ENCODE measurements at regions not wholly inside any gene's neighbourhood (a gene's known extent, or its start where the extent isn't known, plus 50 kb on each side); places are given as distances from the start of the nearest gene placed in this dataset.

- Histone ChIP-seq H3K4me1 (ENCODE audit: insufficient read depth, low read length) (no peaks in the 10 kb centered on the region), H3K9me3 (ENCODE audit: low read length) (no peaks in the 10 kb centered on the region), H3K4me2 (ENCODE audit: low read depth, low read length) (no peak overlapping the region), H3K4me3 (replicated peaks in 1 of 3; ENCODE audit: insufficient read depth in 1 of 3, low read depth in 2 of 3, low read length in 3 of 3) (no peak overlapping the region), H4K20me1 (ENCODE audit: insufficient read depth, low read length) (no peaks in the 10 kb centered on the region), H3K27ac (ENCODE audit: extremely low read length, insufficient read depth, low read length) (no peak overlapping the region), H3K79me2 (ENCODE audit: insufficient read depth, low read length) (no peaks in the 10 kb centered on the region), H3K9ac (ENCODE audit: insufficient read depth, low read depth, low read length) (no peak overlapping the region), H3K27me3 (ENCODE audit: control insufficient read depth in 1 of 2, insufficient read depth in 2 of 2, low read length in 2 of 2) (no peaks in the 10 kb centered on the region), H3K36me3 (replicated peaks in 1 of 2; ENCODE audit: control insufficient read depth in 1 of 2, insufficient read depth in 2 of 2, low read length in 2 of 2) (no peaks in the 10 kb centered on the region), H2AFZ (ENCODE audit: low read length) (no peak overlapping the region)
- TF ChIP-seq NAIF1 (CRISPR knock-in tag; IDR thresholded peaks at IDR 0.05; ENCODE audit: borderline replicate concordance) (no peak), ZNF34 (CRISPR knock-in tag; IDR thresholded peaks at IDR 0.05; ENCODE audit: borderline replicate concordance) (no peak)
- ChIA-PET CTCF (ENCODE audit: low intra/inter-chr PET ratio, low total read pairs) (no interaction called here), POLR2A (no interaction called here)
- 0% methylated on average over 1 of the region's 1 CpG for WGBS (ENCODE audit: low lambda C conversion rate)
- no peak for FAIRE-seq
- ATAC-seq: no peak
- intact Hi-C loops (cut with micrococcal nuclease; ENCODE audit: unreplicated experiment) (no loop called here), in situ Hi-C loops (cut with HindIII; ENCODE audit: extremely low pct_ligation_motif_present, low pct_unique_long_range_greater_than_20kb) (no loop called here)
- no peak for DNase-seq (ENCODE audit: low spot score)
- no TSS peak for BruUV-seq (replicated peaks)
Observed at GRCh38 chr3:22308871-22309270, 557.9 kb upstream of the ZNF385D start.

DNA sequence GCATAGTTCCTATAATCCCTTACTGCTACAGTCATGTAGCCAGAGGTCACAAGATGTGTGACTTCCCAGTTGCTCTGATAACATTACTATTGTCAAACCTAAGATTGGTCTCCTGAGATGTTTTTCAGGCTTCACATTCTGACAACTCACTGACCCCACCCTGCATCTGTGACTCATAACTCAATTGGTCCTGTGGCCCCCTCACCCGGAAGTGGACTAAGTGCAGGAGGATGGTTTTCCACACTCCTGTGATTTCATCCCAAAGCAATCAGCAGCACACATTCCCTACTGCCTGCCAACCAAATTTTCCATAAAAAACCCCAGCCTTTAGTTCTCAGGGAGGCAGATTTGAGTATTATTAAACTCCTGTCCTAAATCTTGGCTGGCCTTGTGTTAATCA is 564.9 kb upstream of the ZNF385D start:
- Histone ChIP-seq H3K27me3 (ENCODE audit: control insufficient read depth in 1 of 2, insufficient read depth in 2 of 2, low read length in 2 of 2) (no peaks in the 10 kb centered on the region), H3K4me1 (ENCODE audit: insufficient read depth, low read length) (no peaks in the 10 kb centered on the region), H3K36me3 (replicated peaks in 1 of 2; ENCODE audit: control insufficient read depth in 1 of 2, insufficient read depth in 2 of 2, low read length in 2 of 2) (no peaks in the 10 kb centered on the region), H3K27ac (ENCODE audit: extremely low read length, insufficient read depth, low read length) (no peak overlapping the region), H4K20me1 (ENCODE audit: insufficient read depth, low read length) (no peaks in the 10 kb centered on the region), H3K4me2 (ENCODE audit: low read depth, low read length) (no peak overlapping the region), H3K79me2 (ENCODE audit: insufficient read depth, low read length) (no peaks in the 10 kb centered on the region), H2AFZ (ENCODE audit: low read length) (no peak overlapping the region), H3K4me3 (replicated peaks in 1 of 3; ENCODE audit: insufficient read depth in 1 of 3, low read depth in 2 of 3, low read length in 3 of 3) (no peak overlapping the region), H3K9ac (ENCODE audit: insufficient read depth, low read depth, low read length) (no peak overlapping the region), H3K9me3 (ENCODE audit: low read length) (no peaks in the 10 kb centered on the region)
- ChIA-PET CTCF (ENCODE audit: low intra/inter-chr PET ratio, low total read pairs) (no interaction called here), POLR2A (no interaction called here)
- FAIRE-seq (no peak), ATAC-seq (no peak), DNase-seq (ENCODE audit: low spot score) (no peak)
- in situ Hi-C loops (cut with HindIII; ENCODE audit: extremely low pct_ligation_motif_present, low pct_unique_long_range_greater_than_20kb) (no loop called here), intact Hi-C loops (cut with micrococcal nuclease; ENCODE audit: unreplicated experiment) (no loop called here)
- WGBS (ENCODE audit: low lambda C conversion rate): 0% methylated on average over 1 of the region's 1 CpG
- BruUV-seq (replicated peaks): no TSS peak
- TF ChIP-seq KLF12 (CRISPR knock-in tag; IDR thresholded peaks at IDR 0.05; ENCODE audit: borderline replicate concordance) (no peak), KLF15 (CRISPR knock-in tag; IDR thresholded peaks at IDR 0.05; ENCODE audit: borderline replicate concordance) (no peak), MED13 (CRISPR knock-in tag; IDR thresholded peaks at IDR 0.05) (no peak), NFYC (CRISPR knock-in tag; IDR thresholded peaks at IDR 0.05) (no peak)
- TF ChIP-seq, protein P1, sequence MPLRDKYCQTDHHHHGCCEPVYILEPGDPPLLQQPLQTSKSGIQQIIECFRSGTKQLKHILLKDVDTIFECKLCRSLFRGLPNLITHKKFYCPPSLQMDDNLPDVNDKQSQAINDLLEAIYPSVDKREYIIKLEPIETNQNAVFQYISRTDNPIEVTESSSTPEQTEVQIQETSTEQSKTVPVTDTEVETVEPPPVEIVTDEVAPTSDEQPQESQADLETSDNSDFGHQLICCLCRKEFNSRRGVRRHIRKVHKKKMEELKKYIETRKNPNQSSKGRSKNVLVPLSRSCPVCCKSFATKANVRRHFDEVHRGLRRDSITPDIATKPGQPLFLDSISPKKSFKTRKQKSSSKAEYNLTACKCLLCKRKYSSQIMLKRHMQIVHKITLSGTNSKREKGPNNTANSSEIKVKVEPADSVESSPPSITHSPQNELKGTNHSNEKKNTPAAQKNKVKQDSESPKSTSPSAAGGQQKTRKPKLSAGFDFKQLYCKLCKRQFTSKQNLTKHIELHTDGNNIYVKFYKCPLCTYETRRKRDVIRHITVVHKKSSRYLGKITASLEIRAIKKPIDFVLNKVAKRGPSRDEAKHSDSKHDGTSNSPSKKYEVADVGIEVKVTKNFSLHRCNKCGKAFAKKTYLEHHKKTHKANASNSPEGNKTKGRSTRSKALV (CRISPR knock-in tag; IDR thresholded peaks at IDR 0.05): no peak
- TF ChIP-seq, protein P2, sequence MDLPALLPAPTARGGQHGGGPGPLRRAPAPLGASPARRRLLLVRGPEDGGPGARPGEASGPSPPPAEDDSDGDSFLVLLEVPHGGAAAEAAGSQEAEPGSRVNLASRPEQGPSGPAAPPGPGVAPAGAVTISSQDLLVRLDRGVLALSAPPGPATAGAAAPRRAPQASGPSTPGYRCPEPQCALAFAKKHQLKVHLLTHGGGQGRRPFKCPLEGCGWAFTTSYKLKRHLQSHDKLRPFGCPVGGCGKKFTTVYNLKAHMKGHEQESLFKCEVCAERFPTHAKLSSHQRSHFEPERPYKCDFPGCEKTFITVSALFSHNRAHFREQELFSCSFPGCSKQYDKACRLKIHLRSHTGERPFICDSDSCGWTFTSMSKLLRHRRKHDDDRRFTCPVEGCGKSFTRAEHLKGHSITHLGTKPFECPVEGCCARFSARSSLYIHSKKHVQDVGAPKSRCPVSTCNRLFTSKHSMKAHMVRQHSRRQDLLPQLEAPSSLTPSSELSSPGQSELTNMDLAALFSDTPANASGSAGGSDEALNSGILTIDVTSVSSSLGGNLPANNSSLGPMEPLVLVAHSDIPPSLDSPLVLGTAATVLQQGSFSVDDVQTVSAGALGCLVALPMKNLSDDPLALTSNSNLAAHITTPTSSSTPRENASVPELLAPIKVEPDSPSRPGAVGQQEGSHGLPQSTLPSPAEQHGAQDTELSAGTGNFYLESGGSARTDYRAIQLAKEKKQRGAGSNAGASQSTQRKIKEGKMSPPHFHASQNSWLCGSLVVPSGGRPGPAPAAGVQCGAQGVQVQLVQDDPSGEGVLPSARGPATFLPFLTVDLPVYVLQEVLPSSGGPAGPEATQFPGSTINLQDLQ (CRISPR knock-in tag; IDR thresholded peaks at IDR 0.05): no peak
- TF ChIP-seq, protein P3, sequence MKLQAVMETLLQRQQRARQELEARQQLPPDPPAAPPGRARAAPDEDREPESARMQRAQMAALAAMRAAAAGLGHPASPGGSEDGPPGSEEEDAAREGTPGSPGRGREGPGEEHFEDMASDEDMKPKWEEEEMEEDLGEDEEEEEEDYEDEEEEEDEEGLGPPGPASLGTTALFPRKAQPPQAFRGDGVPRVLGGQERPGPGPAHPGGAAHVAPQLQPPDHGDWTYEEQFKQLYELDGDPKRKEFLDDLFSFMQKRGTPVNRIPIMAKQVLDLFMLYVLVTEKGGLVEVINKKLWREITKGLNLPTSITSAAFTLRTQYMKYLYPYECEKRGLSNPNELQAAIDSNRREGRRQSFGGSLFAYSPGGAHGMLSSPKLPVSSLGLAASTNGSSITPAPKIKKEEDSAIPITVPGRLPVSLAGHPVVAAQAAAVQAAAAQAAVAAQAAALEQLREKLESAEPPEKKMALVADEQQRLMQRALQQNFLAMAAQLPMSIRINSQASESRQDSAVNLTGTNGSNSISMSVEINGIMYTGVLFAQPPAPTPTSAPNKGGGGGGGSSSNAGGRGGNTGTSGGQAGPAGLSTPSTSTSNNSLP (IDR thresholded peaks at IDR 0.05; ENCODE audit: low read depth, low read length): no peak
- TF ChIP-seq, protein P4, sequence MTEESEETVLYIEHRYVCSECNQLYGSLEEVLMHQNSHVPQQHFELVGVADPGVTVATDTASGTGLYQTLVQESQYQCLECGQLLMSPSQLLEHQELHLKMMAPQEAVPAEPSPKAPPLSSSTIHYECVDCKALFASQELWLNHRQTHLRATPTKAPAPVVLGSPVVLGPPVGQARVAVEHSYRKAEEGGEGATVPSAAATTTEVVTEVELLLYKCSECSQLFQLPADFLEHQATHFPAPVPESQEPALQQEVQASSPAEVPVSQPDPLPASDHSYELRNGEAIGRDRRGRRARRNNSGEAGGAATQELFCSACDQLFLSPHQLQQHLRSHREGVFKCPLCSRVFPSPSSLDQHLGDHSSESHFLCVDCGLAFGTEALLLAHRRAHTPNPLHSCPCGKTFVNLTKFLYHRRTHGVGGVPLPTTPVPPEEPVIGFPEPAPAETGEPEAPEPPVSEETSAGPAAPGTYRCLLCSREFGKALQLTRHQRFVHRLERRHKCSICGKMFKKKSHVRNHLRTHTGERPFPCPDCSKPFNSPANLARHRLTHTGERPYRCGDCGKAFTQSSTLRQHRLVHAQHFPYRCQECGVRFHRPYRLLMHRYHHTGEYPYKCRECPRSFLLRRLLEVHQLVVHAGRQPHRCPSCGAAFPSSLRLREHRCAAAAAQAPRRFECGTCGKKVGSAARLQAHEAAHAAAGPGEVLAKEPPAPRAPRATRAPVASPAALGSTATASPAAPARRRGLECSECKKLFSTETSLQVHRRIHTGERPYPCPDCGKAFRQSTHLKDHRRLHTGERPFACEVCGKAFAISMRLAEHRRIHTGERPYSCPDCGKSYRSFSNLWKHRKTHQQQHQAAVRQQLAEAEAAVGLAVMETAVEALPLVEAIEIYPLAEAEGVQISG (CRISPR knock-in tag; IDR thresholded peaks at IDR 0.05): no peak

Data from HepG2 (cell line).